Stimulated activated CD8-positive, alpha-beta memory T cell treated with anti-CD3 and anti-CD28 coated beads, Interleukin-12 subunit alpha, Interleukin-12 subunit beta, amount 100 ng/mL, for 1 hour (primary cell): ENCODE measurements at regions not wholly inside any gene's neighbourhood (a gene's known extent, or its start where the extent isn't known, plus 50 kb on each side); places are given as distances from the start of the nearest gene placed in this dataset.

Experiments
- DNase-seq: peaks from one replicate; pipeline ENCODE4 v3.0.0-alpha.2; 2020; ENCODE audit warnings: low read depth

- no peak for DNase-seq
Observed at GRCh38 chr5:1936413-1936812, 53.7 kb upstream of the IRX4 start.

- no peak for DNase-seq
Observed at GRCh38 chr5:1934801-1935429, 52.2 kb upstream of the IRX4 start.

GRCh38 chr5:1934056-1934394 is 51.3 kb upstream of the IRX4 start:
- DNase-seq = no peak

- no peak for DNase-seq
Observed at GRCh38 chr5:1933364-1934055, 50.8 kb upstream of the IRX4 start.
